Naive thymus-derived CD8-positive, alpha-beta T cell (primary cell): ENCODE measurements at regions not wholly inside any gene's neighbourhood (a gene's known extent, or its start where the extent isn't known, plus 50 kb on each side); places are given as distances from the start of the nearest gene placed in this dataset.
"Not testable (repeated sequence)": the region's sequence is repeated elsewhere in the genome, so short reads cannot be mapped to it uniquely, and the experiment has no call there.

Source experiments
- ATAC-seq, 2 donors: fragments of 150-1000 bp; cut with Tn5 transposase in 1 of 2; sonication (Bioruptor Pico), chemical (Tn5 transposase) in 1 of 2; 1 replicate in 1 of 2; 2 replicates in 1 of 2; pipeline ENCODE4 v1.10.0; 2021; ENCODE audit warnings: mild to moderate bottlenecking in 2 of 2, moderate library complexity in 2 of 2
- POLR2A ChIA-PET: fragments of 350-600 bp; sonication (Branson Sonifier 250); formaldehyde crosslinking; loops from one replicate; lab custom pipeline; 2021; ENCODE audit warnings: antibody characterized with exemption; lab: Charles Lee
- DNase-seq, 10 donors: peaks; one replicate each; pipeline versions ENCODE4 v3.0.0 to v3.0.0-alpha.2; 2020 to 2022
- H3K27ac Mint-ChIP-seq, 10 donors: one replicate each; pipeline ENCODE4 v1.8.0; 2020 to 2022; ENCODE audit warnings: mild to moderate bottlenecking in 10 of 10, mixed read lengths in 10 of 10, moderate library complexity in 4 of 10, inconsistent platforms in 1 of 10
- H3K27me3 Mint-ChIP-seq, 5 donors: one replicate each; pipeline ENCODE4 v1.8.0; 2021 to 2022; ENCODE audit warnings: mixed read lengths in 5 of 5
- H3K36me3 Mint-ChIP-seq, 3 donors: one replicate each; pipeline ENCODE4 v1.8.0; 2020 to 2022; ENCODE audit warnings: mixed read lengths in 3 of 3, mild to moderate bottlenecking in 2 of 3, inconsistent platforms in 1 of 3
- H3K4me1 Mint-ChIP-seq, 4 donors: one replicate each; pipeline ENCODE4 v1.8.0; 2021 to 2022; ENCODE audit warnings: mixed read lengths in 4 of 4
- H3K4me3 Mint-ChIP-seq, 10 donors: one replicate each; pipeline ENCODE4 v1.8.0; 2020 to 2022; ENCODE audit warnings: mild to moderate bottlenecking in 10 of 10, mixed read lengths in 10 of 10, moderate library complexity in 6 of 10, inconsistent platforms in 1 of 10
- H3K9me3 Mint-ChIP-seq, 9 donors: one replicate each; pipeline ENCODE4 v1.8.0; 2020 to 2022; ENCODE audit warnings: mixed read lengths in 9 of 9, mild to moderate bottlenecking in 3 of 9, inconsistent platforms in 1 of 9, moderate library complexity in 1 of 9

GRCh38 chr5:1720396-1721110, 79.1 kb downstream of the MRPL36 start:
- peak in 1 of 10 donors; percentile 11 for DNase-seq
- H3K27ac Mint-ChIP-seq, result peak overlapping the region in 1 of 10 donors; percentile 42

GRCh38 chr5:1719860-1720259, 79.8 kb downstream of the MRPL36 start:
- H3K4me1 Mint-ChIP-seq, result no peaks in the 10 kb centered on the region
- DNase-seq (peak in 1 of 10 donors; percentile 3), ATAC-seq (no peak)
- H3K36me3 Mint-ChIP-seq, result peaks cover 3 to 31% (median 5%) of the 10 kb centered on the region in 3 donors
- H3K4me3 Mint-ChIP-seq, result no peak overlapping the region
- POLR2A ChIA-PET, result no interaction called here
- H3K27ac Mint-ChIP-seq, result no peak overlapping the region
- H3K27me3 Mint-ChIP-seq, result peaks cover 0 to 34% (median 10%) of the 10 kb centered on the region in 5 donors
- peaks cover 8 to 40% (median 24%) of the 10 kb centered on the region in 9 donors for H3K9me3 Mint-ChIP-seq

More at GRCh38 chr5:1720396-1721110, 79.1 kb downstream of the MRPL36 start:
- Mint-ChIP-seq H3K4me1 (peaks cover 0 to 5% (median under 1%) of the 10 kb centered on the region in 4 donors), H3K27me3 (peaks cover 0 to 39% (median 12%) of the 10 kb centered on the region in 5 donors), H3K36me3 (peaks cover 3 to 31% (median 5%) of the 10 kb centered on the region in 3 donors), H3K4me3 (no peak overlapping the region), H3K9me3 (peaks cover 8 to 40% (median 24%) of the 10 kb centered on the region in 9 donors)
- POLR2A ChIA-PET, result no interaction called here
- no peak for ATAC-seq

DNA sequence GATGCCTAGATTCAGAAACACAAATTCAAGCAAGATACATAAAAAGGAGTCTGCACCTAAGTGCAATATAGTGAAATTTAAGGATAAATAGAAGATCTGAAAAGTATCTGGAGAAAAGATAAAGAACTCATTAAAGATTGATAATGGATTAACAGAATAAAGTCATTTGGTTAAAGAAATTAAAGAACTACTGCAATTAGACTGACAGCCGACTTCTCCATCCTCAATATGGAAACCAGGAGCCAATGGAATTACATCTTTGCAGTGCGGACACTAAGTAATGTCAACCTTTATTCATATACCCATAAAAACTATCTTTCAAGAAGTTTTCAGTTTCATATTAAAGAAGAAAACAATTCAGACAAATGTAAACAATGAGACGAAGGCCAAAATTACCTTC, 81.0 kb downstream of the MRPL36 start:
- H3K27me3 Mint-ChIP-seq, result peaks cover 0 to 24% (median 7%) of the 10 kb centered on the region in 5 donors
- ATAC-seq (no peak), DNase-seq (no peak)
- H3K9me3 Mint-ChIP-seq, result peaks cover 8 to 40% (median 24%) of the 10 kb centered on the region in 9 donors
- no peaks in the 10 kb centered on the region for H3K4me1 Mint-ChIP-seq
- H3K36me3 Mint-ChIP-seq, result peaks cover 3 to 31% (median 5%) of the 10 kb centered on the region in 3 donors
- H3K27ac Mint-ChIP-seq, result no peak overlapping the region
- no peak overlapping the region for H3K4me3 Mint-ChIP-seq
- POLR2A ChIA-PET, result no interaction called here

- Mint-ChIP-seq H3K4me1 (peaks cover 9 to 13% (median 11%) of the 10 kb centered on the region in 4 donors), H3K27ac (peak overlapping the region in 7 of 10 donors; percentile 62 to 93 (median 86)), H3K27me3 (peaks cover 0 to 48% (median 22%) of the 10 kb centered on the region in 5 donors), H3K4me3 (peak overlapping the region; percentile 45 to 87 (median 74))
- peak in 3 of 10 donors; percentile 13 to 75 (median 32) for DNase-seq
- H3K36me3 Mint-ChIP-seq, ATAC-seq, H3K9me3 Mint-ChIP-seq: not testable (repeated sequence)
- POLR2A ChIA-PET, result interaction anchor here (1.4 kb wide), 1 partner anchor 91 kb away, joined by 5 read pairs; the partner anchor contains the start of gene NDUFS6
Observed at GRCh38 chr5:1710091-1710490, 89.5 kb downstream of the MRPL36 start.

- Mint-ChIP-seq H3K36me3 (peaks cover 0 to 5% (median 0%) of the 10 kb centered on the region in 3 donors), H3K9me3 (peaks cover 0 to 1% (median 0%) of the 10 kb centered on the region in 9 donors), H3K27me3 (peaks cover 0 to 56% (median 26%) of the 10 kb centered on the region in 5 donors), H3K4me1 (peaks cover 9 to 13% (median 11%) of the 10 kb centered on the region in 4 donors), H3K4me3 (peak overlapping the region; percentile 45 to 87 (median 74)), H3K27ac (peak overlapping the region in 9 of 10 donors; percentile 17 to 93 (median 85))
- ATAC-seq (peak in 1 of 2 donors; percentile 20), DNase-seq (no peak)
- POLR2A ChIA-PET, result interaction anchor here (1.4 kb wide), 1 partner anchor 91 kb away, joined by 5 read pairs; the partner anchor contains the start of gene NDUFS6
Observed at GRCh38 chr5:1709171-1709803, 90.3 kb downstream of the MRPL36 start.

GRCh38 chr5:1708592-1709141, 91.0 kb downstream of the MRPL36 start:
- H3K27ac Mint-ChIP-seq, result peak overlapping the region in 8 of 10 donors; percentile 17 to 93 (median 81)
- POLR2A ChIA-PET, result interaction anchor here (1.4 kb wide), 1 partner anchor 92 kb away, joined by 5 read pairs; the partner anchor contains the start of gene NDUFS6
- H3K36me3 Mint-ChIP-seq, result peaks cover 0 to 5% (median 0%) of the 10 kb centered on the region in 3 donors
- H3K4me1 Mint-ChIP-seq, result peaks cover 9 to 13% (median 11%) of the 10 kb centered on the region in 4 donors
- H3K4me3 Mint-ChIP-seq, result peak overlapping the region in 6 of 10 donors; percentile 28 to 87 (median 68)
- peaks cover 0 to 1% (median 0%) of the 10 kb centered on the region in 9 donors for H3K9me3 Mint-ChIP-seq
- no peak for ATAC-seq
- H3K27me3 Mint-ChIP-seq, result peaks cover 0 to 63% (median 26%) of the 10 kb centered on the region in 5 donors
- DNase-seq, result peak in 1 of 10 donors; percentile 11

DNA sequence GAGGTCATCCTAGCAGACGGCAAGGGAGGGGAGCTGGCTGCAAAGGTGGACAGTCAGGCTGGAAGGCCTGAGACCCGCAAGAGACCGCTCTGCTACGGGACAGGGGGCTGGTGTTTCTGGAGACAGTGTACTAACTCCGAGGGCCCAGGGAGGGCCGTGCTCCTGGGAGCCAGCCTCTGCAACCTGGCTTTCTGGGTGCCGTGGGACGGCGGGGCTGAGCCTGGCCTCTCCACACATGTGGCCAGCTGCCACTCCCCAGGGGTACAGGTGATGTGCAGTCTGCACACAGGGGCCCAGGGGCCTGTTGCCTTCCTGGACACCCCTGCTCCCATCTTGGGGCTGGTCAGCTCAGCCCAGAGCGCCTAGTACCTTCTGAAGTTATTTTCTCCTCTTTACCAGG, 92.2 kb downstream of the MRPL36 start:
- Mint-ChIP-seq H3K9me3 (no peaks in the 10 kb centered on the region), H3K4me3 (no peak overlapping the region), H3K27ac (peak overlapping the region in 2 of 10 donors; percentile 13 to 43), H3K4me1 (peaks cover 9 to 13% (median 11%) of the 10 kb centered on the region in 4 donors), H3K36me3 (peaks cover 0 to 5% (median 0%) of the 10 kb centered on the region in 3 donors), H3K27me3 (peaks cover 0 to 75% (median 35%) of the 10 kb centered on the region in 5 donors)
- ATAC-seq (no peak), DNase-seq (peak in 1 of 10 donors; percentile 7)
- POLR2A ChIA-PET, result no interaction called here

- Mint-ChIP-seq H3K36me3 (peaks cover 0 to 5% (median 0%) of the 10 kb centered on the region in 3 donors), H3K4me1 (peaks cover 9 to 13% (median 11%) of the 10 kb centered on the region in 4 donors), H3K27ac (no peak overlapping the region), H3K9me3 (no peaks in the 10 kb centered on the region), H3K27me3 (peaks cover 0 to 84% (median 35%) of the 10 kb centered on the region in 5 donors), H3K4me3 (no peak overlapping the region)
- POLR2A ChIA-PET, result no interaction called here
- DNase-seq (no peak), ATAC-seq (no peak)
Observed at GRCh38 chr5:1706428-1706827, 93.2 kb downstream of the MRPL36 start.

GRCh38 chr5:1706021-1706420, 93.6 kb downstream of the MRPL36 start:
- Mint-ChIP-seq H3K9me3 (no peaks in the 10 kb centered on the region), H3K4me3 (no peak overlapping the region), H3K36me3 (peaks cover 0 to 5% (median 0%) of the 10 kb centered on the region in 3 donors), H3K27ac (no peak overlapping the region), H3K4me1 (peaks cover 9 to 13% (median 11%) of the 10 kb centered on the region in 4 donors), H3K27me3 (peaks cover 0 to 84% (median 35%) of the 10 kb centered on the region in 5 donors)
- DNase-seq (peak in 1 of 10 donors; percentile 14), ATAC-seq (no peak)
- POLR2A ChIA-PET, result no interaction called here

GRCh38 chr5:1704676-1705075, 95.0 kb downstream of the MRPL36 start:
- H3K36me3 Mint-ChIP-seq, result peaks cover 0 to 5% (median 0%) of the 10 kb centered on the region in 3 donors
- peaks cover 8 to 12% (median 9%) of the 10 kb centered on the region in 4 donors for H3K4me1 Mint-ChIP-seq
- ATAC-seq (no peak), DNase-seq (peak in 1 of 10 donors; percentile 9)
- peak overlapping the region in 1 of 10 donors; percentile 9 for H3K27ac Mint-ChIP-seq
- no peaks in the 10 kb centered on the region for H3K9me3 Mint-ChIP-seq
- POLR2A ChIA-PET, result interaction anchor here (0.7 kb wide), 1 partner anchor 455 kb away, joined by 3 read pairs; no protein-coding TSS in a partner anchor
- no peak overlapping the region for H3K4me3 Mint-ChIP-seq
- H3K27me3 Mint-ChIP-seq, result peaks cover 0 to 80% (median 36%) of the 10 kb centered on the region in 5 donors

- H3K4me3 Mint-ChIP-seq, result no peak overlapping the region
- peak in 1 of 10 donors; percentile 10 for DNase-seq
- no peaks in the 10 kb centered on the region for H3K9me3 Mint-ChIP-seq
- H3K27me3 Mint-ChIP-seq, result peaks cover 0 to 76% (median 32%) of the 10 kb centered on the region in 5 donors
- H3K4me1 Mint-ChIP-seq, result peaks cover 4 to 10% (median 5%) of the 10 kb centered on the region in 4 donors
- peak overlapping the region in 1 of 10 donors; percentile 9 for H3K27ac Mint-ChIP-seq
- ATAC-seq, result no peak
- POLR2A ChIA-PET, result interaction anchor here (0.7 kb wide), 1 partner anchor 455 kb away, joined by 3 read pairs; no protein-coding TSS in a partner anchor
- H3K36me3 Mint-ChIP-seq, result peaks cover 0 to 5% (median 0%) of the 10 kb centered on the region in 3 donors
Observed at GRCh38 chr5:1704266-1704665, 95.4 kb downstream of the MRPL36 start.
